Jurkat, Clone E6-1 (cell line): ENCODE measurements at regions not wholly inside any gene's neighbourhood (a gene's known extent, or its start where the extent isn't known, plus 50 kb on each side); places are given as distances from the start of the nearest gene placed in this dataset.
"Not testable (repeated sequence)": the region's sequence is repeated elsewhere in the genome, so short reads cannot be mapped to it uniquely, and the experiment has no call there.

Experiments used
- DNase-seq: peaks from one replicate; pipeline ENCODE4 v3.0.0-alpha.2; 2011; ENCODE audit warnings: low read depth, low spot score
- H3K4me3 ChIP-seq: 2 replicates; pipeline ENCODE4 v1.5.1; 2011; ENCODE audit warnings: mild to moderate bottlenecking, low read length, control low read depth, moderate library complexity

DNA sequence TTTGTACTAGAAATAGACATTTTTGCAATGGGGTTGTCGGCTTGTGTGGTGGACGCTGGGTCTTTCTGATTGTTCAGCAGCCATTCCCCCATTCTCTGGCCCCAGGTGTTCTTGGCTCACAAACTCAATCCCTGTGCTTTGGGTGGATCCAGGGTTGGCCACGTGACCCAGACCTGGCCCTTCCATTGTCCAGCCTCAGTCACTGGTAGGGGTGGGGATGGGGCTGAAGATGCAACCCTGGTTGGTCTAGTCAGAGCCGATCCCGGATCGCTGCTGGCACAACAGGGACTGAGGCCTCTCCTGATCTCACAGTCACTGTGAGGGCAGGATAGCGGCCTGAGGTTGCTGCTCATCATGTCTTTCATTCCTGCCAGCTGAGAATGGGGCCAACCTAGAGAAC lies 365.3 kb upstream of the SULF2 start:
- no peak overlapping the region for H3K4me3 ChIP-seq
- DNase-seq = no peak

DNA sequence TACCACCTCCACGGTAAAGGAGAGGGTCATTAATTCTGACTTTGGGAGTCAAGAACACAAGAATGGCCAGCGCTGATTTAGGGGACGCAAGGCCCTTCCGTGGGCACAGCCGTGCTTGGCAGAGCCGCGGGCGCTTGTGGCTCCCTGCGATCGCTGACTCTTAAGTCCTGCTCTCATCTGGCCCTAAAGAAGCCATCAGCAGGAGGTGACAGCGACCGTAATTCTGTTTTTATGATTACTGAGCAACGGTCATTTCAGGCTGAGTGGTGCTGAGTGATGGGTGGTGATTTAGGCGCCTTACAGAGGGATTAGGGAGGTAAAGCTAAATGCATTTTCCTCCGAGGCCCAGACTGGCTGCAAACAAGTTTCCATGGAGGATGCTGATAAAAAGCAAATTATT lies 364.6 kb upstream of the SULF2 start:
- no peak for DNase-seq
- H3K4me3 ChIP-seq = no peak overlapping the region

GRCh38 chr20:48148916-48149672 lies 363.8 kb upstream of the SULF2 start:
- DNase-seq = no peak
- H3K4me3 ChIP-seq = no peak overlapping the region

DNA sequence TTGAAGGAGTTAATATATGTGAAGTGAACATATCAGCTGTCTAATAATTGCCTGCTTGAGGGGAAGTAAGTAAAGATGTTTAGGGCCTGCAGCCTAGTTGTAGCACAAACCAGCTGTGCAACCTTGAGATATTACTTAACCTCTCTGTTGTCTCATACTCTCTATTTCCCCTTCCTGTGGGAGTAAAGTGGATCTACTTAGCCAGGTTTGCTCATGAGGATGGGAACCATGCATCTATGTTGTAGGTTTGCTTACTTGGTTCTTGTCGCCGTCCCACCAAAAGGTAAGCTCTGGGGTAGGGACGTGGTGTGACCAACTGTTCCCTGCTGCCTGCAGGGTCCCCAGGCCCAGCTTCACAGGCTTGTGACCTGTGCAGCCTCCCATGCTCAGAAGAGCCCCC lies 362.7 kb upstream of the SULF2 start:
- H3K4me3 ChIP-seq = no peak overlapping the region
- no peak for DNase-seq

GRCh38 chr20:48147311-48147710 lies 362.0 kb upstream of the SULF2 start:
- no peak overlapping the region for H3K4me3 ChIP-seq
- no peak for DNase-seq

- DNase-seq = no peak
Observed at GRCh38 chr20:48146877-48147276, 361.6 kb upstream of the SULF2 start.

GRCh38 chr20:48146308-48146707 lies 361.0 kb upstream of the SULF2 start:
- no peak for DNase-seq
- no peak overlapping the region for H3K4me3 ChIP-seq

More at GRCh38 chr20:48146877-48147276, 361.6 kb upstream of the SULF2 start:
- no peak overlapping the region for H3K4me3 ChIP-seq

- H3K4me3 ChIP-seq = no peak overlapping the region
- DNase-seq = no peak
Observed at GRCh38 chr20:48143435-48144081, 358.3 kb upstream of the SULF2 start.

GRCh38 chr20:48142516-48142773 lies 357.2 kb upstream of the SULF2 start:
- H3K4me3 ChIP-seq = no peak overlapping the region

DNA sequence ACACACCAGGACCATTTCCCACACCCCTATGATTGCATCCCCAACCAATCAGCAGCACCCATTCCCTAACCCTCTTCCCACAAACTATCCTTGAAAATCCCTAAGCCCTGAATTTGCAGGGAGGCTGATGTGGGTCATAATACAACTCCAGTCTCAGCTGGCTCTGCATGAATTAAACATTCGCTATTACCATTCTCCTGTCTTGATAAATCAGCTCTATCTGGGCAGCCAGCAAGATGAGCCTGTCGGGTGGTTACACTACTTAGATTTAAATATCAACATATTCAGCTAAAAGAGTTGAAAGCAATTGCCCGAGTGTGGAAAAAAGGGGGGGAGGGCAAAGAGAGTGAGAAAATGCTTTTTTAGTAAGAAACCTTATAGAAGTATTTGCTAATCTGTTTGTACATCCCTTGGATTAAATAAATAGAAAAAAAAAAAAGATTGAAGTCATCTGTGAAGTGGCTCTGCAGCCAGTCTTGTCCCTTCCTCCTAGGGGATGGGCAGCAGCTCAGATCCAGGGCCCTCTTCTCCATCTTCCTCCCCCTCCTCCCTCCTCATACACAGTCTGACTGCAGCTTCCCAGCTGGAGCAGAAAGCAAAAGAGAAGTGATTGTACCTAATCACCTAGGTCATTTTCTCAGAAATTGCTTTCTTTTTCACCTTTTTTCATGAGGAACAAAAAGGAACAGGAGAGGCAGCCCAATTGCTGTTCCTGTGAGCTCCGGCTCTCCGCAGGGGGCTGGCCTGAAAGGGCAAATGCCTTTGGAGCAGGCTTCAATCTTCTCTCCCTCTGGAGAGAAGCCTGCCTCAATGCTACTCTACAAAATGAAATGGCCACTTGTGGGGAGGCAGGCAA lies 356.6 kb upstream of the SULF2 start:
- no peak overlapping the region for H3K4me3 ChIP-seq
- no peak for DNase-seq

More at GRCh38 chr20:48142516-48142773, 357.2 kb upstream of the SULF2 start:
- no peak for DNase-seq

GRCh38 chr20:48139262-48140041 lies 354.2 kb upstream of the SULF2 start:
- H3K4me3 ChIP-seq = no peak overlapping the region
- DNase-seq = no peak

DNA sequence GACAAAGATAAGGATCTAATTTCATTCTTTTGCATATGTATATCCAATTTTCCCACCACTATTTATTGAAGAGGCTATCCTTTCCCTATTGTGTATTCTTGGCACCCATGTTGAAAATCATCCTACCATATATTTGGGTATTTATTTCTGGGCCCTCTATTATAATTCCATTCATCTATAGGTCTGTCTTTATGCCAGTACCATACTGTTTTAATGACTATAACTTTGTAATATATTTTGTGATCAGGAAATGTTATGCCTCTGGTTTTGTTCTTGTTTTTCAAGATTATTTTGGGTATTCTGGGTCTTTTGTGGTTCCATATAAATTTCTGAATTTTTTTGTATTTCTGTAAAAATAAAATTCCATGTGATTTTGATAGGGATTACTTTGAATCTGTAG lies 347.6 kb upstream of the SULF2 start:
- DNase-seq = no peak
- no peak overlapping the region for H3K4me3 ChIP-seq

- DNase-seq = no peak
- no peak overlapping the region for H3K4me3 ChIP-seq
Observed at GRCh38 chr20:48131581-48131980, 346.3 kb upstream of the SULF2 start.

- H3K4me3 ChIP-seq = no peak overlapping the region
- DNase-seq = no peak
Observed at GRCh38 chr20:48129345-48129942, 344.2 kb upstream of the SULF2 start.

GRCh38 chr20:48128436-48128835 lies 343.2 kb upstream of the SULF2 start:
- no peak overlapping the region for H3K4me3 ChIP-seq
- DNase-seq = no peak

GRCh38 chr20:48127964-48128363 lies 342.7 kb upstream of the SULF2 start:
- not testable (repeated sequence) for H3K4me3 ChIP-seq, DNase-seq

DNA sequence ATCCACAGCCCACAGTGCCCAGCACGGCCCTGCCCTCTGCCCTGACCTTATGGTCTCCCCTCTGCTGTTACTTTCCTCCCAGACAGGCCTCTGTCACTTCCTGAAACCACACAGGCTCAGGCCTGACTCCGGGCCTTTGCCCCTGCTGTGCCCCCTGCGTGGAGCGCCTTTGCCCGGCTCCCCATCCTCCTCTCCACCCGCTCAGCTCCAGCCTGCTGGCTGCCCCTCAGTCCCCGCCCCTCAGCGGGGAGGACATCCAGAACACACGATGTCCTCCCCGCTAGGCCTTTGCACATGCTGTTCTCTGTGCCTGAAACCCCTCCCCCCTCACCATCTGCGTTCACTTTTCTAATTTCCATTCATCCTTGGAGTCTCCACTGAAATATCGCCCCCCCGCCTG lies 341.9 kb upstream of the SULF2 start:
- not testable (repeated sequence) for DNase-seq, H3K4me3 ChIP-seq

DNA sequence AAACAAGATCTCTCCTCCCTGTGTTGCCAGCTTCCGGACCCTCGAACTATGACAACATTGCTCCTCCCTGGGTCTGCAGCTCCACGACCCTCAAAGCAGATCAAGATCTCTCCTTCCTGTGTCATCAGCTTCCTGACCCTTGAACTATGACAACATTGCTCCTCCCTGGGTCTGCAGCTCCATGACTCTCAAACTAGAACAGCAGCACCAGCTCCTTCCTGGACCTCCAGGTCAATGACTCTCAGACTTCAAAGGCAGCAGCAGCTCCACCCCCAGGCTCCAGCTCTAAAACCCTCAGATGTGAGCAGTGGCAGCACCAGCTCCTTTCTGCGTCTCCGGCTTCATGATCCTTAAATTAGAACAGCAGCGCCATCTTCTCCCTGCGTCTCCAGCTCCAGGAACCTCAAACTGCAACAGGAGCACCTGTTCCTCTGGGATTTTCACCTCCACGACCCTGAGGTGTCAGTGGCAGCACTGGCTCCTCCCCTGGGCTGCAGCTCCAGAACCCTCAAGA lies 341.0 kb upstream of the SULF2 start:
- no peak overlapping the region for H3K4me3 ChIP-seq
- DNase-seq = peak; percentile 7

DNA sequence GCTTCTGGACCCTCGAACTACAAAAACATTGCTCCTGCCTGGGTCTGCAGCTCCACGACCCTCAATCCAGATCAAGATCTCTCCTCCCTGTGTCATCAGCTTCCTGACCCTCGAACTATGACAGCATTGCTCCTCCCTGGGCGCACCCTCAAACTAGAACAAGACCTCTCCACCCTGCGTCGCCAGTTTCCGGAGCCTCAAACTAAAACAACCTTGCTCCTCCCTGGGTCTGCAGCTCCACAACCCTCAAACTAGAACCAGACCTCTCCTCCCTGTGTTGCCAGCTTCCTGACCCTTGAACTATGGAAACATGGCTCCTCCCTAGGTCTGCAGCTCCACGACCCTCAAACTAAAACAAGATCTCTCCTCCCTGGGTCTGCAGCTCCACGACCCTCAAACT lies 339.7 kb upstream of the SULF2 start:
- DNase-seq = no peak
- no peak overlapping the region for H3K4me3 ChIP-seq
